Activated naive CD4-positive, alpha-beta T cell treated with anti-CD3 and anti-CD28 coated beads, Interleukin-2, amount 10 ng/mL, durations not matched to agents 7 days and 5 days (primary cell): ENCODE measurements at regions not wholly inside any gene's neighbourhood (a gene's known extent, or its start where the extent isn't known, plus 50 kb on each side); places are given as distances from the start of the nearest gene placed in this dataset.

Experiments used
- CTCF ChIA-PET: fragments of 350-600 bp; sonication (Branson Sonifier 250); formaldehyde crosslinking; loops from one replicate; lab custom pipeline; 2021; ENCODE audit warnings: antibody characterized with exemption; lab: Charles Lee
- DNase-seq: peaks from one replicate; pipeline ENCODE4 v3.0.0-alpha.2; 2020
- H3K27ac Mint-ChIP-seq: one replicate; pipeline ENCODE4 v1.8.0; 2021; ENCODE audit warnings: mild to moderate bottlenecking, moderate library complexity, mixed read lengths
- H3K27me3 Mint-ChIP-seq: one replicate; pipeline ENCODE4 v1.8.0; 2021; ENCODE audit warnings: mild to moderate bottlenecking, mixed read lengths
- H3K36me3 Mint-ChIP-seq: one replicate; pipeline ENCODE4 v1.8.0; 2021; ENCODE audit warnings: mixed read lengths
- H3K4me1 Mint-ChIP-seq: one replicate; pipeline ENCODE4 v1.8.0; 2021; ENCODE audit warnings: mixed read lengths
- H3K4me3 Mint-ChIP-seq: one replicate; pipeline ENCODE4 v1.8.0; 2021; ENCODE audit warnings: mild to moderate bottlenecking, moderate library complexity, mixed read lengths
- H3K9me3 Mint-ChIP-seq: one replicate; pipeline ENCODE4 v1.8.0; 2021; ENCODE audit warnings: mixed read lengths

GRCh38 chrX:144849141-144849540, 398.2 kb upstream of the SPANXN1 start:
- Mint-ChIP-seq H3K4me1 (no peaks in the 10 kb centered on the region), H3K9me3 (peaks cover 4% of the 10 kb centered on the region), H3K27ac (no peak overlapping the region), H3K27me3 (no peaks in the 10 kb centered on the region), H3K4me3 (no peak overlapping the region), H3K36me3 (no peaks in the 10 kb centered on the region)
- CTCF ChIA-PET, result no interaction called here
- DNase-seq, result no peak

- CTCF ChIA-PET, result interaction anchor here (0.7 kb wide), 1 partner anchor 21 kb away, joined by 4 read pairs; no protein-coding TSS in a partner anchor
- H3K9me3 Mint-ChIP-seq, result peaks cover 2% of the 10 kb centered on the region
- no peak overlapping the region for H3K4me3 Mint-ChIP-seq
- no peaks in the 10 kb centered on the region for H3K4me1 Mint-ChIP-seq
- no peaks in the 10 kb centered on the region for H3K36me3 Mint-ChIP-seq
- DNase-seq, result no peak
- H3K27me3 Mint-ChIP-seq, result no peaks in the 10 kb centered on the region
- no peak overlapping the region for H3K27ac Mint-ChIP-seq
Observed at GRCh38 chrX:144896323-144896722, 351.0 kb upstream of the SPANXN1 start.

GRCh38 chrX:144901521-144901920, 345.8 kb upstream of the SPANXN1 start:
- CTCF ChIA-PET, result no interaction called here
- Mint-ChIP-seq H3K4me3 (no peak overlapping the region), H3K9me3 (peaks cover 2% of the 10 kb centered on the region), H3K27me3 (no peaks in the 10 kb centered on the region), H3K4me1 (no peaks in the 10 kb centered on the region), H3K27ac (no peak overlapping the region), H3K36me3 (no peaks in the 10 kb centered on the region)
- DNase-seq, result no peak

- Mint-ChIP-seq H3K27ac (no peak overlapping the region), H3K9me3 (peaks cover 3% of the 10 kb centered on the region), H3K4me3 (no peak overlapping the region), H3K4me1 (no peaks in the 10 kb centered on the region), H3K27me3 (no peaks in the 10 kb centered on the region), H3K36me3 (no peaks in the 10 kb centered on the region)
- CTCF ChIA-PET, result interaction anchor here (1.1 kb wide), 1 partner anchor 21 kb away, joined by 4 read pairs; no protein-coding TSS in a partner anchor
- no peak for DNase-seq
Observed at GRCh38 chrX:144916785-144917184, 330.5 kb upstream of the SPANXN1 start.

GRCh38 chrX:144918936-144919335, 328.4 kb upstream of the SPANXN1 start:
- H3K4me1 Mint-ChIP-seq, result no peaks in the 10 kb centered on the region
- H3K9me3 Mint-ChIP-seq, result peaks cover 2% of the 10 kb centered on the region
- H3K27ac Mint-ChIP-seq, result no peak overlapping the region
- CTCF ChIA-PET, result no interaction called here
- no peak for DNase-seq
- no peaks in the 10 kb centered on the region for H3K36me3 Mint-ChIP-seq
- no peaks in the 10 kb centered on the region for H3K27me3 Mint-ChIP-seq
- H3K4me3 Mint-ChIP-seq, result no peak overlapping the region

- Mint-ChIP-seq H3K36me3 (no peaks in the 10 kb centered on the region), H3K4me1 (no peaks in the 10 kb centered on the region), H3K27me3 (no peaks in the 10 kb centered on the region), H3K9me3 (peaks cover 3% of the 10 kb centered on the region), H3K4me3 (no peak overlapping the region), H3K27ac (no peak overlapping the region)
- DNase-seq, result no peak
- CTCF ChIA-PET, result no interaction called here
Observed at GRCh38 chrX:144946666-144947065, 300.6 kb upstream of the SPANXN1 start.
